ENCODE measurements at regions not wholly inside any gene's neighbourhood (a gene's known extent, or its start where the extent isn't known, plus 50 kb on each side); places are given as distances from the start of the nearest gene placed in this dataset.

- POLR2A ChIA-PET, result no interaction called here
- DNase-seq, result no peak
Measured at GRCh38 chr6:3559561-3559960, 102.7 kb upstream of the SLC22A23 start.

GRCh38 chr6:3557336-3557735 is 100.5 kb upstream of the SLC22A23 start:
- DNase-seq, result no peak
- no peak overlapping the region for H3K27ac Mint-ChIP-seq
- peaks cover 20% of the 10 kb centered on the region for H3K27me3 Mint-ChIP-seq
- no peaks in the 10 kb centered on the region for H3K9me3 Mint-ChIP-seq
- no peaks in the 10 kb centered on the region for H3K36me3 Mint-ChIP-seq
- no peaks in the 10 kb centered on the region for H3K4me1 Mint-ChIP-seq
- POLR2A ChIA-PET, result no interaction called here
- no peak overlapping the region for H3K4me3 Mint-ChIP-seq
- no peak for ATAC-seq (ENCODE audit: low read depth)

More at GRCh38 chr6:3559561-3559960, 102.7 kb upstream of the SLC22A23 start:
- Mint-ChIP-seq H3K9me3 (no peaks in the 10 kb centered on the region), H3K36me3 (no peaks in the 10 kb centered on the region), H3K27ac (no peak overlapping the region), H3K4me3 (no peak overlapping the region), H3K4me1 (no peaks in the 10 kb centered on the region), H3K27me3 (peaks cover 13% of the 10 kb centered on the region)
- ATAC-seq (ENCODE audit: low read depth), result no peak

- H3K4me3 Mint-ChIP-seq, result no peak overlapping the region
- H3K36me3 Mint-ChIP-seq, result peaks cover 1% of the 10 kb centered on the region
- peaks cover 17% of the 10 kb centered on the region for H3K27me3 Mint-ChIP-seq
- H3K27ac Mint-ChIP-seq, result no peak overlapping the region
- DNase-seq, result no peak
- H3K4me1 Mint-ChIP-seq, result no peaks in the 10 kb centered on the region
- H3K9me3 Mint-ChIP-seq, result no peaks in the 10 kb centered on the region
- ATAC-seq (ENCODE audit: low read depth), result no peak
- POLR2A ChIA-PET, result no interaction called here
Measured at GRCh38 chr6:3553254-3553653, 96.4 kb upstream of the SLC22A23 start.

GRCh38 chr6:3551716-3552511 is 95.1 kb upstream of the SLC22A23 start:
- peaks cover 21% of the 10 kb centered on the region for H3K27me3 Mint-ChIP-seq
- H3K9me3 Mint-ChIP-seq, result no peaks in the 10 kb centered on the region
- no peak overlapping the region for H3K4me3 Mint-ChIP-seq
- H3K4me1 Mint-ChIP-seq, result no peaks in the 10 kb centered on the region
- H3K36me3 Mint-ChIP-seq, result peaks cover 1% of the 10 kb centered on the region
- ATAC-seq (ENCODE audit: low read depth) (no peak), DNase-seq (no peak)
- no peak overlapping the region for H3K27ac Mint-ChIP-seq
- POLR2A ChIA-PET, result no interaction called here

- H3K27ac Mint-ChIP-seq, result no peak overlapping the region
- peaks cover 16% of the 10 kb centered on the region for H3K27me3 Mint-ChIP-seq
- ATAC-seq (ENCODE audit: low read depth), result no peak
- no peaks in the 10 kb centered on the region for H3K9me3 Mint-ChIP-seq
- H3K36me3 Mint-ChIP-seq, result peaks cover 1% of the 10 kb centered on the region
- POLR2A ChIA-PET, result no interaction called here
- no peak overlapping the region for H3K4me3 Mint-ChIP-seq
- H3K4me1 Mint-ChIP-seq, result no peaks in the 10 kb centered on the region
- no peak for DNase-seq
Measured at GRCh38 chr6:3549314-3549940, 92.6 kb upstream of the SLC22A23 start.

GRCh38 chr6:3546121-3546520 is 89.3 kb upstream of the SLC22A23 start:
- ATAC-seq (ENCODE audit: low read depth), result no peak
- Mint-ChIP-seq H3K27ac (no peak overlapping the region), H3K4me1 (no peaks in the 10 kb centered on the region), H3K36me3 (peaks cover 1% of the 10 kb centered on the region), H3K9me3 (no peaks in the 10 kb centered on the region), H3K4me3 (no peak overlapping the region), H3K27me3 (peaks cover 11% of the 10 kb centered on the region)
- no peak for DNase-seq
- POLR2A ChIA-PET, result no interaction called here

- Mint-ChIP-seq H3K36me3 (no peaks in the 10 kb centered on the region), H3K4me3 (no peak overlapping the region), H3K27me3 (peaks cover 11% of the 10 kb centered on the region), H3K4me1 (no peaks in the 10 kb centered on the region), H3K9me3 (no peaks in the 10 kb centered on the region), H3K27ac (no peak overlapping the region)
- no peak for DNase-seq
- ATAC-seq (ENCODE audit: low read depth), result no peak
- POLR2A ChIA-PET, result no interaction called here
Measured at GRCh38 chr6:3545156-3545555, 88.3 kb upstream of the SLC22A23 start.

GRCh38 chr6:3542032-3542640 is 85.3 kb upstream of the SLC22A23 start:
- POLR2A ChIA-PET, result no interaction called here

GRCh38 chr6:3541006-3541585 is 84.2 kb upstream of the SLC22A23 start:
- POLR2A ChIA-PET, result no interaction called here
- H3K9me3 Mint-ChIP-seq, result no peaks in the 10 kb centered on the region

More at GRCh38 chr6:3542032-3542640, 85.3 kb upstream of the SLC22A23 start:
- Mint-ChIP-seq H3K4me3 (no peak overlapping the region), H3K27ac (no peak overlapping the region), H3K4me1 (no peaks in the 10 kb centered on the region), H3K36me3 (no peaks in the 10 kb centered on the region), H3K27me3 (peaks cover 14% of the 10 kb centered on the region), H3K9me3 (no peaks in the 10 kb centered on the region)
- ATAC-seq (ENCODE audit: low read depth) (no peak), DNase-seq (no peak)

GRCh38 chr6:3540253-3540820 is 83.5 kb upstream of the SLC22A23 start:
- H3K36me3 Mint-ChIP-seq, result no peaks in the 10 kb centered on the region
- POLR2A ChIA-PET, result no interaction called here
- H3K27me3 Mint-ChIP-seq, result peaks cover 16% of the 10 kb centered on the region
- H3K27ac Mint-ChIP-seq, result no peak overlapping the region
- H3K4me3 Mint-ChIP-seq, result no peak overlapping the region
- DNase-seq (no peak), ATAC-seq (ENCODE audit: low read depth) (no peak)
- no peaks in the 10 kb centered on the region for H3K9me3 Mint-ChIP-seq
- no peaks in the 10 kb centered on the region for H3K4me1 Mint-ChIP-seq

More at GRCh38 chr6:3541006-3541585, 84.2 kb upstream of the SLC22A23 start:
- H3K27ac Mint-ChIP-seq, result no peak overlapping the region
- ATAC-seq (ENCODE audit: low read depth) (no peak), DNase-seq (no peak)
- H3K4me3 Mint-ChIP-seq, result no peak overlapping the region
- H3K4me1 Mint-ChIP-seq, result no peaks in the 10 kb centered on the region
- H3K27me3 Mint-ChIP-seq, result peaks cover 14% of the 10 kb centered on the region
- no peaks in the 10 kb centered on the region for H3K36me3 Mint-ChIP-seq

- no peak for DNase-seq
- no peaks in the 10 kb centered on the region for H3K36me3 Mint-ChIP-seq
Measured at GRCh38 chr6:3538536-3538935, 81.7 kb upstream of the SLC22A23 start.

GRCh38 chr6:3536901-3537300 is 80.1 kb upstream of the SLC22A23 start:
- no peak for ATAC-seq (ENCODE audit: low read depth)
- Mint-ChIP-seq H3K4me1 (no peaks in the 10 kb centered on the region), H3K36me3 (no peaks in the 10 kb centered on the region), H3K27me3 (peaks cover 11% of the 10 kb centered on the region), H3K9me3 (no peaks in the 10 kb centered on the region), H3K27ac (no peak overlapping the region), H3K4me3 (no peak overlapping the region)
- POLR2A ChIA-PET, result no interaction called here
- DNase-seq, result no peak

More at GRCh38 chr6:3538536-3538935, 81.7 kb upstream of the SLC22A23 start:
- POLR2A ChIA-PET, result no interaction called here
- Mint-ChIP-seq H3K27me3 (peaks cover 10% of the 10 kb centered on the region), H3K9me3 (no peaks in the 10 kb centered on the region), H3K4me1 (no peaks in the 10 kb centered on the region), H3K4me3 (no peak overlapping the region), H3K27ac (no peak overlapping the region)
- no peak for ATAC-seq (ENCODE audit: low read depth)

GRCh38 chr6:3535776-3536435 is 79.1 kb upstream of the SLC22A23 start:
- no peaks in the 10 kb centered on the region for H3K4me1 Mint-ChIP-seq

More at GRCh38 chr6:3535776-3536435, 79.1 kb upstream of the SLC22A23 start:
- H3K27me3 Mint-ChIP-seq, result peaks cover 11% of the 10 kb centered on the region
- DNase-seq (no peak), ATAC-seq (ENCODE audit: low read depth) (no peak)
- POLR2A ChIA-PET, result no interaction called here
- H3K9me3 Mint-ChIP-seq, result no peaks in the 10 kb centered on the region
- H3K27ac Mint-ChIP-seq, result no peak overlapping the region
- H3K36me3 Mint-ChIP-seq, result no peaks in the 10 kb centered on the region
- H3K4me3 Mint-ChIP-seq, result no peak overlapping the region

Measured in activated naive CD8-positive, alpha-beta T cell treated with anti-CD3 and anti-CD28 coated beads, Interleukin-2, amount 10 ng/mL, durations not matched to agents 7 days and 5 days (primary cell).